Ishikawa (cell line): ENCODE measurements at regions not wholly inside any gene's neighbourhood (a gene's known extent, or its start where the extent isn't known, plus 50 kb on each side); places are given as distances from the start of the nearest gene placed in this dataset.

Experiments used
- CEBPB ChIP-seq: IDR thresholded peaks from 2 replicates; pipeline ENCODE4 v1.6.1; 2012
- CREB1 ChIP-seq: IDR thresholded peaks from 2 replicates; pipeline ENCODE4 v1.6.1; 2012; ENCODE audit warnings: low read depth
- EP300 ChIP-seq: IDR thresholded peaks from 2 replicates; pipeline ENCODE4 v1.6.1; 2012; ENCODE audit warnings: borderline replicate concordance
- RAD21 ChIP-seq: IDR thresholded peaks from 2 replicates; pipeline ENCODE4 v1.6.1; 2012; ENCODE audit warnings: low read depth
- TCF12 ChIP-seq: IDR thresholded peaks from 2 replicates; pipeline ENCODE4 v1.6.1; 2012; ENCODE audit warnings: low read depth
- TEAD4 ChIP-seq: IDR thresholded peaks from 2 replicates; pipeline ENCODE4 v1.6.1; 2012
- ZBTB7A ChIP-seq: IDR thresholded peaks from 2 replicates; pipeline ENCODE4 v1.6.1; 2012; ENCODE audit warnings: low read depth
- TF ChIP-seq, protein P1 (sequence below): IDR thresholded peaks from 2 replicates; pipeline ENCODE4 v1.6.1; 2012; ENCODE audit warnings: low read depth, mild to moderate bottlenecking

DNA sequence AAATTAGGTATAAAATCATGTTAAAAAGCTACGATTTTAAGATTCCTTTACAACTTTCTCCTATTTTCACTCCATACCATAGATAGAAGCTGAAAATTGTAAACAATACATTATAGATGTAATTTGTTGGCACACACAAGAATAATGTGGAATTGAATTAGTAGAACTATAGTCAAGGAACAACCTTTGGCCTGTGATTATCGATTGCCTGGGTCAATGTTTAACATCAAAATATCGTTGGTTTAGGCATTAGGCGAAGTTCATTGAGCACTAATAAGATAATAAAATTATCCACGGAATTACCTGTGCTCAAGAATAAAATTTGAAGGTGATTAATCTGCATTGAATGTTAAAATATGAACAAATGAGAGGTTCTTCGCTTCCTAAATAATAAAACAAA, 455.1 kb upstream of the ZP4 start:
- TF ChIP-seq, protein P1, sequence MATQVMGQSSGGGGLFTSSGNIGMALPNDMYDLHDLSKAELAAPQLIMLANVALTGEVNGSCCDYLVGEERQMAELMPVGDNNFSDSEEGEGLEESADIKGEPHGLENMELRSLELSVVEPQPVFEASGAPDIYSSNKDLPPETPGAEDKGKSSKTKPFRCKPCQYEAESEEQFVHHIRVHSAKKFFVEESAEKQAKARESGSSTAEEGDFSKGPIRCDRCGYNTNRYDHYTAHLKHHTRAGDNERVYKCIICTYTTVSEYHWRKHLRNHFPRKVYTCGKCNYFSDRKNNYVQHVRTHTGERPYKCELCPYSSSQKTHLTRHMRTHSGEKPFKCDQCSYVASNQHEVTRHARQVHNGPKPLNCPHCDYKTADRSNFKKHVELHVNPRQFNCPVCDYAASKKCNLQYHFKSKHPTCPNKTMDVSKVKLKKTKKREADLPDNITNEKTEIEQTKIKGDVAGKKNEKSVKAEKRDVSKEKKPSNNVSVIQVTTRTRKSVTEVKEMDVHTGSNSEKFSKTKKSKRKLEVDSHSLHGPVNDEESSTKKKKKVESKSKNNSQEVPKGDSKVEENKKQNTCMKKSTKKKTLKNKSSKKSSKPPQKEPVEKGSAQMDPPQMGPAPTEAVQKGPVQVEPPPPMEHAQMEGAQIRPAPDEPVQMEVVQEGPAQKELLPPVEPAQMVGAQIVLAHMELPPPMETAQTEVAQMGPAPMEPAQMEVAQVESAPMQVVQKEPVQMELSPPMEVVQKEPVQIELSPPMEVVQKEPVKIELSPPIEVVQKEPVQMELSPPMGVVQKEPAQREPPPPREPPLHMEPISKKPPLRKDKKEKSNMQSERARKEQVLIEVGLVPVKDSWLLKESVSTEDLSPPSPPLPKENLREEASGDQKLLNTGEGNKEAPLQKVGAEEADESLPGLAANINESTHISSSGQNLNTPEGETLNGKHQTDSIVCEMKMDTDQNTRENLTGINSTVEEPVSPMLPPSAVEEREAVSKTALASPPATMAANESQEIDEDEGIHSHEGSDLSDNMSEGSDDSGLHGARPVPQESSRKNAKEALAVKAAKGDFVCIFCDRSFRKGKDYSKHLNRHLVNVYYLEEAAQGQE: no peak
- no peak for TF ChIP-seq TCF12
- no peak for TF ChIP-seq CEBPB
- TF ChIP-seq TEAD4: no peak
- no peak for TF ChIP-seq RAD21
- TF ChIP-seq EP300: no peak
- TF ChIP-seq CREB1: no peak
- TF ChIP-seq ZBTB7A: no peak
